WTC11 (cell line): ENCODE measurements at regions not wholly inside any gene's neighbourhood (a gene's known extent, or its start where the extent isn't known, plus 50 kb on each side); places are given as distances from the start of the nearest gene placed in this dataset.

ENCODE experiments used
- ATAC-seq: fragments of 200-7000 bp; cut with Tn5 transposase; 2 replicates; pipeline ENCODE4 v1.10.0; 2021; ENCODE audit warnings: mild to moderate bottlenecking, moderate library complexity
- CTCF ChIA-PET: fragments of 300-600 bp; sonication (Branson Sonifier 250); formaldehyde crosslinking; loops from one replicate; lab custom pipeline; 2021; ENCODE audit warnings: antibody characterized with exemption; lab: Charles Lee
- POLR2A ChIA-PET: fragments of 350-600 bp; sonication (Branson Sonifier 250); formaldehyde crosslinking; loops from one replicate; lab custom pipeline; 2021; ENCODE audit warnings: antibody characterized with exemption; lab: Charles Lee
- DNase-seq: peaks from one replicate; pipeline ENCODE4 v3.0.0; 2021; ENCODE audit warnings: low spot score
- H3K27ac Mint-ChIP-seq: 2 replicates; pipeline ENCODE4 v1.8.0; 2021; ENCODE audit warnings: mixed read lengths
- H3K27me3 Mint-ChIP-seq: 2 replicates; pipeline ENCODE4 v1.8.0; 2021; ENCODE audit warnings: low read depth, mild to moderate bottlenecking, moderate library complexity, mixed read lengths
- H3K36me3 Mint-ChIP-seq: 2 replicates; pipeline ENCODE4 v1.8.0; 2021; ENCODE audit warnings: mixed read lengths
- H3K4me1 Mint-ChIP-seq: 2 replicates; pipeline ENCODE4 v1.8.0; 2022; ENCODE audit warnings: mixed read lengths
- H3K4me3 Mint-ChIP-seq: 2 replicates; pipeline ENCODE4 v1.8.0; 2021; ENCODE audit warnings: mild to moderate bottlenecking, moderate library complexity, mixed read lengths
- H3K9me3 Mint-ChIP-seq: 2 replicates; pipeline ENCODE4 v1.8.0; 2021; ENCODE audit warnings: mixed read lengths
- CTCF ChIP-seq: fragments of 200-600 bp; IDR thresholded peaks from 2 replicates; pipeline ENCODE4 v1.8.0; 2022; ENCODE audit warnings: antibody characterized with exemption
- EMX1 ChIP-seq: fragments of 250-450 bp; sonication (Bioruptor Pico); IDR thresholded peaks from 2 replicates; pipeline ENCODE4 v1.8.0; 2021; ENCODE audit warnings: mild to moderate bottlenecking
- ETV6 ChIP-seq: sonication (generic); formaldehyde crosslinking; IDR thresholded peaks from 2 replicates; pipeline ENCODE4 v1.8.1; 2022; ENCODE audit warnings: mild to moderate bottlenecking, missing genetic modification reagents
- FOXK1 ChIP-seq: sonication (generic); formaldehyde crosslinking; IDR thresholded peaks from 2 replicates; pipeline ENCODE4 v1.8.0; 2022; ENCODE audit warnings: mild to moderate bottlenecking, moderate library complexity, missing genetic modification reagents
- IRF1 ChIP-seq: sonication (generic); formaldehyde crosslinking; IDR thresholded peaks from 2 replicates; pipeline ENCODE4 v1.8.0; 2023; ENCODE audit warnings: missing genetic modification reagents
- NFATC4 ChIP-seq: fragments of 250-450 bp; sonication (Bioruptor Pico); IDR thresholded peaks from 2 replicates; pipeline ENCODE4 v1.9.0; 2021; ENCODE audit warnings: mild to moderate bottlenecking
- SMAD4 ChIP-seq: sonication (generic); formaldehyde crosslinking; IDR thresholded peaks from 2 replicates; pipeline ENCODE4 v1.8.0; 2022; ENCODE audit warnings: mild to moderate bottlenecking, missing genetic modification reagents
- TEAD4 ChIP-seq: sonication (generic); formaldehyde crosslinking; IDR thresholded peaks from 2 replicates; pipeline ENCODE4 v1.8.0; 2022; ENCODE audit warnings: mild to moderate bottlenecking, missing genetic modification reagents
- ZNF138 ChIP-seq: sonication (generic); formaldehyde crosslinking; conservative IDR thresholded peaks from 2 replicates; pipeline ENCODE4 v1.8.1; 2022; ENCODE audit warnings: mild to moderate bottlenecking, moderate library complexity, missing genetic modification reagents
- ZNF671 ChIP-seq: fragments of 250-450 bp; sonication (Bioruptor Pico); IDR thresholded peaks from 2 replicates; pipeline ENCODE4 v1.8.0; 2021; ENCODE audit warnings: mild to moderate bottlenecking
- TF ChIP-seq, protein P1 (sequence below): sonication (generic); formaldehyde crosslinking; IDR thresholded peaks from 2 replicates; pipeline ENCODE4 v1.8.0; 2023; ENCODE audit warnings: missing genetic modification reagents, mild to moderate bottlenecking, borderline replicate concordance
- TF ChIP-seq, protein P2 (sequence below): fragments of 250-450 bp; sonication (Bioruptor Pico); IDR thresholded peaks from 2 replicates; pipeline ENCODE4 v1.9.0; 2021; ENCODE audit warnings: moderate library complexity, mild to moderate bottlenecking, inconsistent platforms, borderline replicate concordance
- TF ChIP-seq, protein P3 (sequence below): sonication (generic); formaldehyde crosslinking; IDR thresholded peaks from 2 replicates; pipeline ENCODE4 v1.8.0; 2023; ENCODE audit warnings: mild to moderate bottlenecking, missing genetic modification reagents

DNA sequence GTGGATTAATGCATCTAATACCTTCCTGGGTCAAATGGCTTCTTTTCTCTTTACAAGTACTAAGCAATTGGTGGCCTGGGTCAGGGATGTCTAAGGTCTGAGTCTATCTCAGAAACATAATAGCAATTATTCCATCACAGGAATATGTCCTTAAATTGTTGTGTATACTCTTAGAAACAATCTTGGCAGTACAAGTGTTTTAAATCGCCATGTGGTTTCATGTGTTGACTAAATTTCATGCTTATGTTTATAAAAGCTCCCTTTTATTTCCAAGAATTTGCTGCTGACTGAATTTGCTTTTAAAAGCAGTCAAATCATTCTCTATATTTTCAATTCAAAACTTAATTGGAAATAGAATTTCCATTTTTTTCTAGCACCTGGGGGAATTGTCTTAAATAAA is 125.3 kb upstream of the PACRGL start (continued):
- TF ChIP-seq ZNF138 (CRISPR knock-in tag) (no peak), EMX1 (CRISPR knock-in tag) (no peak)
- TF ChIP-seq, protein P1, sequence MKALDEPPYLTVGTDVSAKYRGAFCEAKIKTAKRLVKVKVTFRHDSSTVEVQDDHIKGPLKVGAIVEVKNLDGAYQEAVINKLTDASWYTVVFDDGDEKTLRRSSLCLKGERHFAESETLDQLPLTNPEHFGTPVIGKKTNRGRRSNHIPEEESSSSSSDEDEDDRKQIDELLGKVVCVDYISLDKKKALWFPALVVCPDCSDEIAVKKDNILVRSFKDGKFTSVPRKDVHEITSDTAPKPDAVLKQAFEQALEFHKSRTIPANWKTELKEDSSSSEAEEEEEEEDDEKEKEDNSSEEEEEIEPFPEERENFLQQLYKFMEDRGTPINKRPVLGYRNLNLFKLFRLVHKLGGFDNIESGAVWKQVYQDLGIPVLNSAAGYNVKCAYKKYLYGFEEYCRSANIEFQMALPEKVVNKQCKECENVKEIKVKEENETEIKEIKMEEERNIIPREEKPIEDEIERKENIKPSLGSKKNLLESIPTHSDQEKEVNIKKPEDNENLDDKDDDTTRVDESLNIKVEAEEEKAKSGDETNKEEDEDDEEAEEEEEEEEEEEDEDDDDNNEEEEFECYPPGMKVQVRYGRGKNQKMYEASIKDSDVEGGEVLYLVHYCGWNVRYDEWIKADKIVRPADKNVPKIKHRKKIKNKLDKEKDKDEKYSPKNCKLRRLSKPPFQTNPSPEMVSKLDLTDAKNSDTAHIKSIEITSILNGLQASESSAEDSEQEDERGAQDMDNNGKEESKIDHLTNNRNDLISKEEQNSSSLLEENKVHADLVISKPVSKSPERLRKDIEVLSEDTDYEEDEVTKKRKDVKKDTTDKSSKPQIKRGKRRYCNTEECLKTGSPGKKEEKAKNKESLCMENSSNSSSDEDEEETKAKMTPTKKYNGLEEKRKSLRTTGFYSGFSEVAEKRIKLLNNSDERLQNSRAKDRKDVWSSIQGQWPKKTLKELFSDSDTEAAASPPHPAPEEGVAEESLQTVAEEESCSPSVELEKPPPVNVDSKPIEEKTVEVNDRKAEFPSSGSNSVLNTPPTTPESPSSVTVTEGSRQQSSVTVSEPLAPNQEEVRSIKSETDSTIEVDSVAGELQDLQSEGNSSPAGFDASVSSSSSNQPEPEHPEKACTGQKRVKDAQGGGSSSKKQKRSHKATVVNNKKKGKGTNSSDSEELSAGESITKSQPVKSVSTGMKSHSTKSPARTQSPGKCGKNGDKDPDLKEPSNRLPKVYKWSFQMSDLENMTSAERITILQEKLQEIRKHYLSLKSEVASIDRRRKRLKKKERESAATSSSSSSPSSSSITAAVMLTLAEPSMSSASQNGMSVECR (CRISPR knock-in tag) = no peak

- Mint-ChIP-seq H3K4me3 (no peak overlapping the region), H3K27me3 (no peaks in the 10 kb centered on the region), H3K9me3 (no peaks in the 10 kb centered on the region)
- TF ChIP-seq FOXK1 (CRISPR knock-in tag) (no peak), IRF1 (CRISPR knock-in tag) (no peak), CTCF (no peak)
- TF ChIP-seq, protein P2, sequence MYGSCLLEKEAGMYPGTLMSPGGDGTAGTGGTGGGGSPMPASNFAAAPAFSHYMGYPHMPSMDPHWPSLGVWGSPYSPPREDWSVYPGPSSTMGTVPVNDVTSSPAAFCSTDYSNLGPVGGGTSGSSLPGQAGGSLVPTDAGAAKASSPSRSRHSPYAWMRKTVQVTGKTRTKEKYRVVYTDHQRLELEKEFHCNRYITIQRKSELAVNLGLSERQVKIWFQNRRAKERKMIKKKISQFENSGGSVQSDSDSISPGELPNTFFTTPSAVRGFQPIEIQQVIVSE (CRISPR knock-in tag) = no peak
- TF ChIP-seq, all 79 proteins: peak for 0
- Mint-ChIP-seq H3K4me1 (peaks cover 46% of the 10 kb centered on the region), H3K27ac (peak overlapping the region; percentile 57; the same call in 1 of the 2 replicates), H3K36me3 (no peaks in the 10 kb centered on the region)
- CTCF ChIA-PET = no interaction called here
- POLR2A ChIA-PET = no interaction called here
- DNase-seq = no peak
- no peak for ATAC-seq
These were observed 124.8 kb upstream of the PACRGL start for GRCh38 chr4:20575486-20575885.

- Mint-ChIP-seq H3K27ac (no peak overlapping the region), H3K9me3 (no peaks in the 10 kb centered on the region), H3K27me3 (no peaks in the 10 kb centered on the region), H3K4me3 (no peak overlapping the region), H3K4me1 (peaks cover 35% of the 10 kb centered on the region), H3K36me3 (no peaks in the 10 kb centered on the region)
- DNase-seq (no peak), ATAC-seq (no peak)
- ChIA-PET CTCF (no interaction called here), POLR2A (no interaction called here)
- TF ChIP-seq, protein P3, sequence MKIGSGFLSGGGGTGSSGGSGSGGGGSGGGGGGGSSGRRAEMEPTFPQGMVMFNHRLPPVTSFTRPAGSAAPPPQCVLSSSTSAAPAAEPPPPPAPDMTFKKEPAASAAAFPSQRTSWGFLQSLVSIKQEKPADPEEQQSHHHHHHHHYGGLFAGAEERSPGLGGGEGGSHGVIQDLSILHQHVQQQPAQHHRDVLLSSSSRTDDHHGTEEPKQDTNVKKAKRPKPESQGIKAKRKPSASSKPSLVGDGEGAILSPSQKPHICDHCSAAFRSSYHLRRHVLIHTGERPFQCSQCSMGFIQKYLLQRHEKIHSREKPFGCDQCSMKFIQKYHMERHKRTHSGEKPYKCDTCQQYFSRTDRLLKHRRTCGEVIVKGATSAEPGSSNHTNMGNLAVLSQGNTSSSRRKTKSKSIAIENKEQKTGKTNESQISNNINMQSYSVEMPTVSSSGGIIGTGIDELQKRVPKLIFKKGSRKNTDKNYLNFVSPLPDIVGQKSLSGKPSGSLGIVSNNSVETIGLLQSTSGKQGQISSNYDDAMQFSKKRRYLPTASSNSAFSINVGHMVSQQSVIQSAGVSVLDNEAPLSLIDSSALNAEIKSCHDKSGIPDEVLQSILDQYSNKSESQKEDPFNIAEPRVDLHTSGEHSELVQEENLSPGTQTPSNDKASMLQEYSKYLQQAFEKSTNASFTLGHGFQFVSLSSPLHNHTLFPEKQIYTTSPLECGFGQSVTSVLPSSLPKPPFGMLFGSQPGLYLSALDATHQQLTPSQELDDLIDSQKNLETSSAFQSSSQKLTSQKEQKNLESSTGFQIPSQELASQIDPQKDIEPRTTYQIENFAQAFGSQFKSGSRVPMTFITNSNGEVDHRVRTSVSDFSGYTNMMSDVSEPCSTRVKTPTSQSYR (CRISPR knock-in tag) = no peak
- no peak for TF ChIP-seq ETV6 (CRISPR knock-in tag)
- TF ChIP-seq TEAD4 (CRISPR knock-in tag) = no peak
- no peak for TF ChIP-seq SMAD4 (CRISPR knock-in tag)
- TF ChIP-seq NFATC4 (CRISPR knock-in tag) = no peak
- TF ChIP-seq ZNF671 (CRISPR knock-in tag) = no peak
These were observed 123.4 kb upstream of the PACRGL start for GRCh38 chr4:20576861-20577260.
